SK-N-SH treated with all-trans-retinoic acid at 6 μM for 48 hours (cell line): ENCODE measurements at regions not wholly inside any gene's neighbourhood (a gene's known extent, or its start where the extent isn't known, plus 50 kb on each side); places are given as distances from the start of the nearest gene placed in this dataset.

Source experiments
- ISL1 ChIP-seq: fragments of 250-450 bp; sonication (Bioruptor Pico); IDR thresholded peaks from 2 replicates; pipeline ENCODE4 v2.1.2; 2022; ENCODE audit warnings: mild to moderate bottlenecking, moderate library complexity
- SNAI2 ChIP-seq: fragments of 250-450 bp; sonication (Bioruptor Pico); IDR thresholded peaks from 2 replicates; pipeline ENCODE4 v1.5.0; 2020; ENCODE audit warnings: mild to moderate bottlenecking, moderate library complexity
- TCF4 ChIP-seq: fragments of 250-450 bp; sonication (Bioruptor Pico); IDR thresholded peaks from 2 replicates; pipeline ENCODE4 v1.8.0; 2021; ENCODE audit warnings: mild to moderate bottlenecking, moderate library complexity, borderline replicate concordance

DNA sequence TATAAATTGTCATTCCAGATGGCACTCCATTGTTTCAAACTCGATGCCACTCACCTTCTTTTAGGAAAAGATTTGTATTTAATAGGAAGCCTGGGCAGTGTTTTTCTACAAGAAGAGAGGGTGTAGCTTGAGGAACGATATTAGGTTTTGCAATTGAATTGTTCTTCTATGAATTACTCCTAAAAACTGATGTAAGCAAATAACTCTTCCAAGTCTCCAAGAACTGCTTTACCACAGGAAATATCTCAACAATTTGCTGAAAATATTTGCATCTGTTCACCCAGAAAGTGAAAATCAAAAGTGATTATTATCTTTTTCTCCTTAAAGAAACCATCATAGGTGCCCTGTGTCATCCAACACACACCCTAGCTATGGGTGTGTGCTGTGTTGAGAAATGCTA is 261.3 kb upstream of the MEOX2 start:
- TF ChIP-seq ISL1 (CRISPR knock-in tag) = no peak
- TF ChIP-seq TCF4 = no peak
- no peak for TF ChIP-seq SNAI2 (CRISPR knock-in tag)
